Hepatocyte (in vitro differentiated cells): ENCODE measurements at regions not wholly inside any gene's neighbourhood (a gene's known extent, or its start where the extent isn't known, plus 50 kb on each side); places are given as distances from the start of the nearest gene placed in this dataset.

Experiments
- DNase-seq: peaks from one replicate; pipeline ENCODE4 v3.0.0-alpha.2; 2016; ENCODE audit warnings: low spot score
- H2AFZ ChIP-seq: fragments of 200-600 bp; sonication (generic); 2 replicates; pipeline ENCODE4 v1.6.0; 2016; ENCODE audit warnings: antibody characterized with exemption, mild to moderate bottlenecking
- H3K27ac ChIP-seq: fragments of 200-600 bp; sonication (generic); 2 replicates; pipeline ENCODE4 v1.5.1; 2016; ENCODE audit warnings: mild to moderate bottlenecking
- H3K27me3 ChIP-seq: fragments of 200-600 bp; sonication (generic); 2 replicates; pipeline ENCODE4 v1.6.1; 2016
- H3K36me3 ChIP-seq: fragments of 200-600 bp; sonication (generic); replicated peaks from 2 replicates; pipeline ENCODE4 v1.5.1; 2016; ENCODE audit warnings: low read depth; ENCODE audit not compliant: insufficient read depth
- H3K4me1 ChIP-seq: fragments of 200-600 bp; sonication (generic); 2 replicates; pipeline ENCODE4 v1.5.1; 2016; ENCODE audit warnings: mild to moderate bottlenecking, moderate library complexity; ENCODE audit not compliant: insufficient read depth
- H3K4me2 ChIP-seq: fragments of 200-600 bp; sonication (generic); 2 replicates; pipeline ENCODE4 v1.6.0; 2016
- H3K4me3 ChIP-seq: fragments of 200-600 bp; sonication (generic); 2 replicates; pipeline ENCODE4 v1.5.1; 2016; ENCODE audit warnings: mild to moderate bottlenecking
- H3K79me2 ChIP-seq: fragments of 200-600 bp; sonication (generic); 2 replicates; pipeline ENCODE4 v1.6.0; 2017; ENCODE audit warnings: mild to moderate bottlenecking
- H3K9me2 ChIP-seq: fragments of 200-600 bp; sonication (generic); replicated peaks from 2 replicates; pipeline ENCODE4 v1.6.0; 2017; ENCODE audit warnings: mild to moderate bottlenecking; ENCODE audit not compliant: insufficient read depth
- H3K9me3 ChIP-seq: fragments of 200-600 bp; sonication (generic); 2 replicates; pipeline ENCODE4 v1.5.1; 2016; ENCODE audit warnings: low read depth, mild to moderate bottlenecking
- H4K20me1 ChIP-seq: fragments of 200-600 bp; sonication (generic); 2 replicates; pipeline ENCODE4 v1.6.0; 2016; ENCODE audit warnings: mild to moderate bottlenecking; ENCODE audit not compliant: insufficient read depth, poor library complexity, severe bottlenecking
- EZH2 ChIP-seq: fragments of 200-600 bp; sonication (generic); IDR thresholded peaks from 2 replicates; pipeline ENCODE4 v1.6.1; 2016; ENCODE audit warnings: antibody characterized with exemption, mild to moderate bottlenecking, borderline replicate concordance
- EZH2phosphoT487 ChIP-seq: fragments of 200-600 bp; sonication (generic); IDR thresholded peaks from one replicate; pipeline ENCODE4 v1.6.1; 2018; ENCODE audit warnings: antibody characterized with exemption, mild to moderate bottlenecking, low read depth, moderate library complexity; ENCODE audit not compliant: unreplicated experiment, severe bottlenecking
- WGBS: methylation state at CpG from one replicate; pipeline ENCODE4 v1.1.6; 2016; ENCODE audit warnings: low lambda C conversion rate; ENCODE audit errors: missing lambda C conversion rate; 5-methylcytosine and 5-hydroxymethylcytosine counted together
- TF ChIP-seq, protein P1 (sequence below): fragments of 200-600 bp; sonication (generic); IDR thresholded peaks from 2 replicates; pipeline ENCODE4 v1.5.1; 2016; ENCODE audit warnings: antibody characterized with exemption, mild to moderate bottlenecking; ENCODE audit not compliant: poor library complexity

DNA sequence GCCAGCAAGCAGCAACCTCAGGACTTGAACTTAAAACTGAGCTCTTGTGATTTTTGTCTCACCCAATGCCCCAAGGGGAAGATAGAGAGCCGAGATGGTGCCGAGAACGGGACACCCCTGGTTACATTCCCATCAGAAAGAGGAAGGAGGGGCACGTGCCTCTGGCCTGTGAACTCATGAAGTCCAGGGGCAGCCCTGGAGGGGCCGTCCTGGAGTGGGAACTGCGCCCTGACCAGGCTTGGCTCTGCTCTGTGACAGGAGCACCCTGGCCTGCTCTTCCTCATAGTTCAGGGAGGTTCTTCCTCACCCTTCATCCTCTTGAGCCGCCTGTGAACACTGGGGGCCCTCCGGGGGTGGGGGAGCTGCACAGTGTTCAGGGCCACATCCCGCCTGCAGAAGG lies 130.3 kb upstream of the FOXF1 start:
- Histone ChIP-seq H3K27ac (no peak overlapping the region), H3K9me2 (no peaks in the 10 kb centered on the region), H3K36me3 (no peaks in the 10 kb centered on the region), H3K4me3 (no peak overlapping the region), H3K9me3 (no peaks in the 10 kb centered on the region), H4K20me1 (no peaks in the 10 kb centered on the region), H2AFZ (no peak overlapping the region), H3K4me2 (no peak overlapping the region), H3K79me2 (no peaks in the 10 kb centered on the region), H3K4me1 (peaks cover 8% of the 10 kb centered on the region), H3K27me3 (no peaks in the 10 kb centered on the region)
- no peak for DNase-seq
- TF ChIP-seq, protein P1, sequence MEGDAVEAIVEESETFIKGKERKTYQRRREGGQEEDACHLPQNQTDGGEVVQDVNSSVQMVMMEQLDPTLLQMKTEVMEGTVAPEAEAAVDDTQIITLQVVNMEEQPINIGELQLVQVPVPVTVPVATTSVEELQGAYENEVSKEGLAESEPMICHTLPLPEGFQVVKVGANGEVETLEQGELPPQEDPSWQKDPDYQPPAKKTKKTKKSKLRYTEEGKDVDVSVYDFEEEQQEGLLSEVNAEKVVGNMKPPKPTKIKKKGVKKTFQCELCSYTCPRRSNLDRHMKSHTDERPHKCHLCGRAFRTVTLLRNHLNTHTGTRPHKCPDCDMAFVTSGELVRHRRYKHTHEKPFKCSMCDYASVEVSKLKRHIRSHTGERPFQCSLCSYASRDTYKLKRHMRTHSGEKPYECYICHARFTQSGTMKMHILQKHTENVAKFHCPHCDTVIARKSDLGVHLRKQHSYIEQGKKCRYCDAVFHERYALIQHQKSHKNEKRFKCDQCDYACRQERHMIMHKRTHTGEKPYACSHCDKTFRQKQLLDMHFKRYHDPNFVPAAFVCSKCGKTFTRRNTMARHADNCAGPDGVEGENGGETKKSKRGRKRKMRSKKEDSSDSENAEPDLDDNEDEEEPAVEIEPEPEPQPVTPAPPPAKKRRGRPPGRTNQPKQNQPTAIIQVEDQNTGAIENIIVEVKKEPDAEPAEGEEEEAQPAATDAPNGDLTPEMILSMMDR = no peak
- TF ChIP-seq EZH2 (no peak), EZH2phosphoT487 (no peak)
- 67% methylated on average over 9 of the region's 9 CpGs for WGBS

DNA sequence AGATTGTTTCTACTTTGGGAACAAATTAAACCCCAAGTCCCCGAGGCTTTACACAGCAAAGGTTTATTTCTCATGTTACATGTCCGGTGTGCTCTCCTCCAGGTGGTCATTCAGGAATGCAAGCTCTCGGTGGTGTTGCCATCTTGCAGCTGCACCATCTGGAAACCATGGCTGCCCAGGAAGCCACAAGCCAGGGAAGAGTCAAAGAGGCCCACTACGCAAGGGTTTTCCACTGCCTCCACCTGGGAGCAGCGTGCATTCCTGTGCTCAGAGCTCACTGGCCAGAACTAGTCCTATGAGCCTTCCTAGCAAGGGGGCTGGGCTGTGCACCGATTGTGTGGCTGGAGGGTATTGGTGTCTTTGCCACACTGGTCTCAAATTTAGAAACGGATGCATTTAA lies 128.8 kb upstream of the FOXF1 start:
- H3K4me1 ChIP-seq = peaks cover 8% of the 10 kb centered on the region
- H3K4me2 ChIP-seq = no peak overlapping the region
- no peaks in the 10 kb centered on the region for H3K9me3 ChIP-seq
- H3K27me3 ChIP-seq = no peaks in the 10 kb centered on the region
- H3K79me2 ChIP-seq = no peaks in the 10 kb centered on the region
- no peak for TF ChIP-seq EZH2
- H3K27ac ChIP-seq = no peak overlapping the region
- no peaks in the 10 kb centered on the region for H4K20me1 ChIP-seq
- no peak overlapping the region for H2AFZ ChIP-seq
- DNase-seq = no peak
- WGBS = 70% methylated on average over 7 of the region's 7 CpGs
- no peak overlapping the region for H3K4me3 ChIP-seq
- H3K36me3 ChIP-seq = no peaks in the 10 kb centered on the region
- no peaks in the 10 kb centered on the region for H3K9me2 ChIP-seq

- H3K36me3 ChIP-seq = no peaks in the 10 kb centered on the region
- TF ChIP-seq, protein P1 = no peak
- no peak for TF ChIP-seq EZH2phosphoT487
- no peak for TF ChIP-seq EZH2
- WGBS = 93% methylated on average over 16 of the region's 17 CpGs
- H3K79me2 ChIP-seq = no peaks in the 10 kb centered on the region
- no peak overlapping the region for H2AFZ ChIP-seq
- H3K4me1 ChIP-seq = peaks cover 8% of the 10 kb centered on the region
- H3K4me3 ChIP-seq = no peak overlapping the region
- H3K27ac ChIP-seq = no peak overlapping the region
- no peaks in the 10 kb centered on the region for H3K9me3 ChIP-seq
- H3K9me2 ChIP-seq = no peaks in the 10 kb centered on the region
- H4K20me1 ChIP-seq = no peaks in the 10 kb centered on the region
- H3K4me2 ChIP-seq = no peak overlapping the region
- no peaks in the 10 kb centered on the region for H3K27me3 ChIP-seq
- DNase-seq = no peak
Observed at GRCh38 chr16:86382067-86382773, 128.1 kb upstream of the FOXF1 start.

GRCh38 chr16:86382774-86383407 lies 127.4 kb upstream of the FOXF1 start:
- H3K9me2 ChIP-seq = no peaks in the 10 kb centered on the region
- H3K27me3 ChIP-seq = no peaks in the 10 kb centered on the region
- TF ChIP-seq EZH2 (no peak), EZH2phosphoT487 (no peak)
- TF ChIP-seq, protein P1 = no peak
- no peaks in the 10 kb centered on the region for H3K79me2 ChIP-seq
- no peak overlapping the region for H3K4me2 ChIP-seq
- H3K36me3 ChIP-seq = no peaks in the 10 kb centered on the region
- 95% methylated on average over 15 of the region's 15 CpGs for WGBS
- no peak for DNase-seq
- no peak overlapping the region for H3K27ac ChIP-seq
- peaks cover 4% of the 10 kb centered on the region for H3K4me1 ChIP-seq
- no peak overlapping the region for H3K4me3 ChIP-seq
- H4K20me1 ChIP-seq = no peaks in the 10 kb centered on the region
- no peak overlapping the region for H2AFZ ChIP-seq
- no peaks in the 10 kb centered on the region for H3K9me3 ChIP-seq
